22Rv1 (cell line): ENCODE measurements at regions not wholly inside any gene's neighbourhood (a gene's known extent, or its start where the extent isn't known, plus 50 kb on each side); places are given as distances from the start of the nearest gene placed in this dataset.

Experiments used
- H3K27ac ChIP-seq: fragments of 450-650 bp; 2 replicates; pipeline ENCODE4 v1.5.1; 2017
- ZFX ChIP-seq: fragments of 450-650 bp; IDR thresholded peaks from 2 replicates; pipeline ENCODE4 v1.6.1; 2017; ENCODE audit warnings: antibody characterized with exemption, borderline replicate concordance
- TF ChIP-seq, protein P1 (sequence below): fragments of 450-650 bp; IDR thresholded peaks from 2 replicates; pipeline ENCODE4 v1.5.1; 2017; ENCODE audit warnings: mild to moderate bottlenecking

DNA sequence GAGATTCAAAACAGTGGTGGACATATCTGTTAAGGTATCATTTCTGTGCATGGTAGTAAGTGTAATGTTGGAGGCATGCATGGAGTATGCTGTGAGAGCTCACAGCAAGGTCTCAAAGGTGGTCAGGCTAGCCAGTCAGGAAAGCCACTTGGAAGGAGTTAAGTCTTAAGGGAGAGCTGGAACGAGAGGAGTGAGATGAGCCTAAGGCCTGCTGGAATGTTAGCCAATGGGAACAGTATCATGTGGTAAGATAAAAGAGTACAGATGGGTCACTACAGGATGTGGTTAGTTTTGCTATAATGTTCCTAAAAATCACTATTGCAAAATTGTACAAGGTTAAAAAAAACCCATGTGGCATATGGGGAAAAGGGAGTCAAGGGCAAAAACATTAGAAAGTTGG lies 311.7 kb upstream of the E2F7 start:
- no peak overlapping the region for H3K27ac ChIP-seq
- no peak for TF ChIP-seq ZFX
- TF ChIP-seq, protein P1, sequence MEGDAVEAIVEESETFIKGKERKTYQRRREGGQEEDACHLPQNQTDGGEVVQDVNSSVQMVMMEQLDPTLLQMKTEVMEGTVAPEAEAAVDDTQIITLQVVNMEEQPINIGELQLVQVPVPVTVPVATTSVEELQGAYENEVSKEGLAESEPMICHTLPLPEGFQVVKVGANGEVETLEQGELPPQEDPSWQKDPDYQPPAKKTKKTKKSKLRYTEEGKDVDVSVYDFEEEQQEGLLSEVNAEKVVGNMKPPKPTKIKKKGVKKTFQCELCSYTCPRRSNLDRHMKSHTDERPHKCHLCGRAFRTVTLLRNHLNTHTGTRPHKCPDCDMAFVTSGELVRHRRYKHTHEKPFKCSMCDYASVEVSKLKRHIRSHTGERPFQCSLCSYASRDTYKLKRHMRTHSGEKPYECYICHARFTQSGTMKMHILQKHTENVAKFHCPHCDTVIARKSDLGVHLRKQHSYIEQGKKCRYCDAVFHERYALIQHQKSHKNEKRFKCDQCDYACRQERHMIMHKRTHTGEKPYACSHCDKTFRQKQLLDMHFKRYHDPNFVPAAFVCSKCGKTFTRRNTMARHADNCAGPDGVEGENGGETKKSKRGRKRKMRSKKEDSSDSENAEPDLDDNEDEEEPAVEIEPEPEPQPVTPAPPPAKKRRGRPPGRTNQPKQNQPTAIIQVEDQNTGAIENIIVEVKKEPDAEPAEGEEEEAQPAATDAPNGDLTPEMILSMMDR: no peak

DNA sequence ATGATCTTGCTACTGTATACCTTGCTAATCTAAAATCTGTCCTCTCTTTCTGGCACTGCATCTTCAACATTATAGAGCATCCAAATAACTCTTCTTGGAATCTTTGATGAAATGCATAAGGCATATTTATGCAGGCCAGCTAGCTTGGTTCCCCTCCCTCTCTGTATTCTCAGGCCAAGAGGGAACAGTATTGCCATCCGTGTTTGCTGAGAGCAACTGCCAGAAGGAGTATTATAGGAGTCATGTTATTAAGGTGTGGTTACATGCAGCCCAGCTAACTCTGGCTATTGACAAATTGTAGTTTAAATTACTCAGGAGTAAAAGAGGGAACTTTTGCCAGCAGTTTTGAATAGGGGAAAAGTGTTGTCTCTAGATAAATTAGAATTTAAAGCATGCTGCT lies 309.3 kb upstream of the E2F7 start:
- TF ChIP-seq ZFX: no peak
- TF ChIP-seq, protein P1: no peak
- H3K27ac ChIP-seq: no peak overlapping the region

GRCh38 chr12:77372494-77372893 lies 307.1 kb upstream of the E2F7 start:
- no peak overlapping the region for H3K27ac ChIP-seq
- TF ChIP-seq, protein P1: no peak
- TF ChIP-seq ZFX: no peak

- no peak overlapping the region for H3K27ac ChIP-seq
- TF ChIP-seq ZFX: no peak
- TF ChIP-seq, protein P1: no peak
Observed at GRCh38 chr12:77372026-77372425, 306.7 kb upstream of the E2F7 start.

GRCh38 chr12:77368379-77368778 lies 303.0 kb upstream of the E2F7 start:
- no peak overlapping the region for H3K27ac ChIP-seq
- TF ChIP-seq, protein P1: no peak
- no peak for TF ChIP-seq ZFX

DNA sequence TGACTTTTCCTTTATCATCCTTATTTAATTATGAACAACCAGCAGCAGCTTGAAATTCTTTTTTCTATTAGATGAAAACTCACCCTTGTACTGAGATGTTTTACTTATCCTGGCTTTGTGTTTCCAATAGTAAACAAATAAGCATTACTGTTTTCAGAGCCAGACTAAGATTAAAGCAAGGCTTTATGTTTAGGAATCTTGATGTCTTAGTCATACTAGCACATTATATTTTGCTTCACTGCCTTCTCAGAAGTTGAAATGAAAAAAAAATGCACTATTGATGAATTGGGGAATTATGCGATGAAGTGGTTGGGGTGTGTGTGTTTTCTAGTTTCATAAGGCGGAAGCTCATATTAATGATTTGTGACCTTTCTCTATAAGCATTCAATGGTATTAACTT lies 301.2 kb upstream of the E2F7 start:
- TF ChIP-seq, protein P1: no peak
- TF ChIP-seq ZFX: no peak
- no peak overlapping the region for H3K27ac ChIP-seq

DNA sequence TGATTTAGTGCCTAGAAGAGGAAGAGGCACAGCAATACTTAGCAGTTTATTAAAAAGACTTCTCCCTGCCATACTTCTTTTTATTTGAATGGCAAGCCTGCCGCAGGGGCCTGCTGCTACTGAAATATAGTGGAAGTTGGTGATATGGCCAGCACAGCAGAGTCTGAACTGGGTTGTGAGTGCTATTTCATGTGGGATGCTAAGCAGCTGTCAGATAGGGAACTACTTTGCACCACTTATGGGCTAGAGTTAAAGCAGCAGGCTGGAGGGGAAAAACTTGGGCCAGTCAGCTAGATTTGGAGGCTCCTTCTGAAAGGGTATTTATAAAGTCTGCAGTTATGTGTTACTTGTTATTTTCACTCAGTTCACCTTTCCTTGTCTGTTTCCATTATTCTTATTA lies 299.0 kb upstream of the E2F7 start:
- H3K27ac ChIP-seq: no peak overlapping the region
- no peak for TF ChIP-seq ZFX
- TF ChIP-seq, protein P1: no peak
